HCT116 (cell line): ENCODE measurements at regions not wholly inside any gene's neighbourhood (a gene's known extent, or its start where the extent isn't known, plus 50 kb on each side); places are given as distances from the start of the nearest gene placed in this dataset.

Source experiments
- ATAC-seq: fragments of 200-7000 bp; cut with Tn5 transposase; 2 replicates; pipeline ENCODE4 v1.9.1; 2020; ENCODE audit warnings: mild to moderate bottlenecking, moderate library complexity
- BruUV-seq: library from RNA; stranded (reverse); fragments of 400-500 nt; replicated peaks from 2 replicates; lab custom pipeline; 2021; lab: Mats Ljungman, UMichigan
- CTCF ChIA-PET: fragments of 300-600 bp; sonication (Branson Sonifier 250); formaldehyde crosslinking; loops from one replicate; lab custom pipeline; 2021; ENCODE audit warnings: antibody characterized with exemption; lab: Charles Lee
- POLR2A ChIA-PET: fragments of 300-600, 350-600 bp; sonication (Branson Sonifier 250); formaldehyde crosslinking; loops from one replicate; lab custom pipeline; 2021; ENCODE audit warnings: antibody characterized with exemption; lab: Charles Lee
- RAD21 ChIA-PET, 2 experiments: fragments of 300-600 bp; sonication (Branson Sonifier 250); formaldehyde crosslinking; loops; one replicate each; lab custom pipeline; 2023; ENCODE audit warnings: low total read pairs in 2 of 2; ENCODE audit not compliant: uncharacterized antibody in 2 of 2, unreplicated experiment in 2 of 2, low non-redundant PET in 1 of 2; lab: Charles Lee
- DNase-seq: peaks from one replicate; pipeline ENCODE4 v3.0.0-alpha.2; 2010; ENCODE audit warnings: low read depth, low spot score
- H2AFZ ChIP-seq: fragments of 200-600 bp; shearing (Covaris generic), sonication (generic); 2 replicates; pipeline ENCODE4 v1.6.1; 2017; ENCODE audit warnings: low read depth, mixed run types, mixed read lengths, antibody characterized with exemption, low read length; ENCODE audit not compliant: poor library complexity, severe bottlenecking
- H3K27ac ChIP-seq: 2 replicates; pipeline ENCODE4 v1.5.1; 2012; ENCODE audit warnings: low read depth, low read length
- H3K27me3 ChIP-seq: fragments of 200-600 bp; sonication (generic); 2 replicates; pipeline ENCODE4 v1.6.1; 2016; ENCODE audit warnings: mixed run types, low read length, mixed read lengths; ENCODE audit not compliant: insufficient read depth
- H3K36me3 ChIP-seq, 2 experiments: fragments of 200-500 bp in 1 of 2; fragments of 200-600 bp in 1 of 2; sonication (Bioruptor generic) in 1 of 2; sonication (generic) in 1 of 2; 2 replicates each; pipeline versions ENCODE4 v1.5.1 to v1.6.1; 2014 to 2016; ENCODE audit warnings: low read length in 2 of 2, inconsistent platforms in 1 of 2, mixed read lengths in 1 of 2, mixed run types in 1 of 2; ENCODE audit not compliant: insufficient read depth in 2 of 2, control insufficient read depth in 1 of 2
- H3K4me1 ChIP-seq, 2 experiments: fragments of 200-600 bp in 1 of 2; sonication (generic) in 1 of 2; 2 replicates each; pipeline versions ENCODE4 v1.5.1 to v1.6.1; 2012 to 2017; ENCODE audit warnings: low read length in 2 of 2, inconsistent platforms in 1 of 2, mild to moderate bottlenecking in 1 of 2, mixed read lengths in 1 of 2, mixed run types in 1 of 2, moderate library complexity in 1 of 2; ENCODE audit not compliant: insufficient read depth in 2 of 2, control insufficient read depth in 1 of 2
- H3K4me2 ChIP-seq: fragments of 200-600 bp; sonication (generic); 2 replicates; pipeline ENCODE4 v1.6.1; 2017; ENCODE audit warnings: mixed run types, low read length, mixed read lengths
- H3K4me3 ChIP-seq, 2 experiments: fragments of 200-600 bp in 1 of 2; sonication (generic) in 1 of 2; replicated peaks in 1 of 2; 2 replicates each; pipeline ENCODE4 v1.5.1; 2011 to 2016; ENCODE audit warnings: low read length in 2 of 2, control low read depth in 1 of 2, low read depth in 1 of 2, mild to moderate bottlenecking in 1 of 2, mixed read lengths in 1 of 2, mixed run types in 1 of 2
- H3K79me2 ChIP-seq: fragments of 200-600 bp; sonication (generic); 2 replicates; pipeline ENCODE4 v1.6.1; 2017; ENCODE audit warnings: mild to moderate bottlenecking, mixed run types, low read length, moderate library complexity, mixed read lengths; ENCODE audit not compliant: insufficient read depth
- H3K9ac ChIP-seq: fragments of 200-600 bp; sonication (generic); 2 replicates; pipeline ENCODE4 v1.6.1; 2016; ENCODE audit warnings: low read length, mixed read lengths
- H3K9me2 ChIP-seq: fragments of 200-600 bp; sonication (generic), shearing (Covaris generic); 2 replicates; pipeline ENCODE4 v1.6.1; 2017; ENCODE audit warnings: mixed run types, mild to moderate bottlenecking, moderate library complexity; ENCODE audit not compliant: insufficient read depth
- H3K9me3 ChIP-seq, 2 experiments: fragments of 200-500 bp in 1 of 2; fragments of 200-600 bp in 1 of 2; sonication (Bioruptor generic) in 1 of 2; sonication (generic) in 1 of 2; 2 replicates each; pipeline ENCODE4 v1.6.1; 2014 to 2017; ENCODE audit warnings: low read length in 2 of 2, mixed read lengths in 2 of 2, inconsistent platforms in 1 of 2, low read depth in 1 of 2, mild to moderate bottlenecking in 1 of 2, mixed run types in 1 of 2, moderate library complexity in 1 of 2; ENCODE audit not compliant: control insufficient read depth in 1 of 2, insufficient read depth in 1 of 2
- H4K20me1 ChIP-seq: fragments of 200-600 bp; sonication (generic), shearing (Covaris generic); 2 replicates; pipeline ENCODE4 v1.6.1; 2017; ENCODE audit warnings: mixed run types, mild to moderate bottlenecking, moderate library complexity; ENCODE audit not compliant: insufficient read depth
- CBX3 ChIP-seq: IDR thresholded peaks from 2 replicates; pipeline ENCODE4 v1.6.1; 2012; ENCODE audit warnings: low read depth
- CEBPB ChIP-seq: IDR thresholded peaks from 2 replicates; pipeline ENCODE4 v1.6.1; 2012; ENCODE audit warnings: low read depth
- EGR1 ChIP-seq: IDR thresholded peaks from 2 replicates; pipeline ENCODE4 v1.6.1; 2012; ENCODE audit warnings: low read depth
- ELF1 ChIP-seq: IDR thresholded peaks from 2 replicates; pipeline ENCODE4 v1.6.1; 2012; ENCODE audit warnings: low read depth, borderline replicate concordance
- EZH2 ChIP-seq: fragments of 200-600 bp; sonication (generic); IDR thresholded peaks from 2 replicates; pipeline ENCODE4 v1.6.1; 2017; ENCODE audit warnings: antibody characterized with exemption, mixed run types
- EZH2phosphoT487 ChIP-seq: fragments of 200-600 bp; IDR thresholded peaks from 2 replicates; pipeline ENCODE4 v1.6.1; 2018; ENCODE audit warnings: antibody characterized with exemption, borderline replicate concordance
- FOSL1 ChIP-seq: IDR thresholded peaks from 2 replicates; pipeline ENCODE4 v1.6.1; 2012; ENCODE audit warnings: low read depth
- JUND ChIP-seq: IDR thresholded peaks from 2 replicates; pipeline ENCODE4 v1.6.1; 2012
- MAX ChIP-seq: IDR thresholded peaks from 2 replicates; pipeline ENCODE4 v1.6.1; 2012
- POLR2A ChIP-seq: IDR thresholded peaks from 2 replicates; pipeline ENCODE4 v1.7.0; 2011; ENCODE audit warnings: borderline replicate concordance; ENCODE audit not compliant: insufficient read depth, insufficient read length; ENCODE audit errors: extremely low read depth
- RAD21 ChIP-seq: IDR thresholded peaks from 2 replicates; pipeline ENCODE4 v1.6.1; 2012; ENCODE audit warnings: low read depth, mild to moderate bottlenecking
- SP1 ChIP-seq: IDR thresholded peaks from 2 replicates; pipeline ENCODE4 v1.6.1; 2012; ENCODE audit warnings: low read depth
- SRF ChIP-seq: IDR thresholded peaks from 2 replicates; pipeline ENCODE4 v1.6.1; 2012; ENCODE audit warnings: low read depth
- TCF7L2 ChIP-seq: IDR thresholded peaks from 2 replicates; pipeline ENCODE4 v1.7.0; 2011; ENCODE audit warnings: borderline replicate concordance, inconsistent platforms; ENCODE audit not compliant: insufficient read depth, insufficient read length; ENCODE audit errors: extremely low read depth
- ZFX ChIP-seq: fragments of 450-650 bp; IDR thresholded peaks from 2 replicates; pipeline ENCODE4 v1.6.1; 2017
- ZNF274 ChIP-seq: fragments of 200-500 bp; sonication (Bioruptor generic); IDR thresholded peaks from 2 replicates; pipeline ENCODE4 v1.6.1; 2014; ENCODE audit warnings: mild to moderate bottlenecking, low read depth, low read length, inconsistent platforms
- intact Hi-C: fragments of 100-400 bp; cut with micrococcal nuclease; formaldehyde crosslinking; loops from 2 replicates; pipeline ENCODE4 v1.10.0; 2022
- TF ChIP-seq, protein P1 (sequence below): IDR thresholded peaks from 2 replicates; pipeline ENCODE4 v1.6.1; 2012; ENCODE audit warnings: low read depth
- TF ChIP-seq, protein P2 (sequence below), 3 experiments: fragments of 200-600 bp in 1 of 3; sonication (generic) in 1 of 3; IDR thresholded peaks in 2 of 3; conservative IDR thresholded peaks in 1 of 3; 2 replicates each; pipeline ENCODE4 v1.5.1; 2012 to 2017; ENCODE audit warnings: low read depth in 2 of 3, low read length in 2 of 3, antibody characterized with exemption in 1 of 3, borderline replicate concordance in 1 of 3, control low read depth in 1 of 3, mild to moderate bottlenecking in 1 of 3, mixed read lengths in 1 of 3, mixed run types in 1 of 3, moderate library complexity in 1 of 3; ENCODE audit not compliant: insufficient read depth in 1 of 3
- TF ChIP-seq, protein P3 (sequence below): IDR thresholded peaks from 2 replicates; pipeline ENCODE4 v1.6.1; 2011; ENCODE audit warnings: mild to moderate bottlenecking, low read length, moderate library complexity; ENCODE audit not compliant: insufficient replicate concordance; ENCODE audit errors: extremely low read depth

DNA sequence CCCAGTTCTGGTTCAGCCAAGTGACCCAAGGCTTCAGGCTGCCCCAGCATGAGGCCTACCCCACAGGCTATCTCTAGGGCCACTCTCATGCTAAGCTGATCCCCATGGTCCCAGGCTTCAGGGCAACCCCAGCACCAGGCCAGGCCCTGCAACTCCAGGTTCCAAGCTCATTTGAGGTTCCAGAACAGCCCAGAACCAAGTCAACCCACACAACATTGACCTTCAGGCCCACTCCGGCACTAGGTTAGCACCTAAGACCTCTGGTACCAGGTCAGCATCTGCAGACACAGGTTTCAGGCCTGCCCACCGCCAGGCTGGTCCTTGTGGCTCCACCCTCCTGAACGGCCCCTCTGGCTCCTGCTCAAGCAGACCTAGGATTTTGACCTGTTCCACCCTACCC is 421.2 kb downstream of the CDH11 start:
- Histone ChIP-seq H3K9me3 (peaks cover 5 to 24% of the 10 kb centered on the region in 2 experiments; a peak in 2 of 4 replicates), H4K20me1 (no peaks in the 10 kb centered on the region), H3K9me2 (no peaks in the 10 kb centered on the region), H3K79me2 (no peaks in the 10 kb centered on the region), H2AFZ (no peak overlapping the region), H3K27ac (no peak overlapping the region), H3K9ac (no peak overlapping the region), H3K36me3 (no peaks in the 10 kb centered on the region), H3K4me2 (no peak overlapping the region), H3K4me3 (no peak overlapping the region), H3K27me3 (no peaks in the 10 kb centered on the region), H3K4me1 (no peaks in the 10 kb centered on the region)
- ATAC-seq (no peak), DNase-seq (no peak)
- BruUV-seq = no TSS peak
- ChIA-PET RAD21 (no interaction called here), POLR2A (no interaction called here), CTCF (no interaction called here)
- intact Hi-C loops = no loop called here
- TF ChIP-seq CEBPB (no peak), TCF7L2 (no peak), EZH2phosphoT487 (no peak), EZH2 (no peak), RAD21 (no peak), MAX (no peak), ZFX (no peak), POLR2A (no peak), SRF (no peak), ZNF274 (no peak), FOSL1 (no peak), ELF1 (no peak), EGR1 (no peak), SP1 (no peak), CBX3 (no peak), JUND (no peak)
- TF ChIP-seq, protein P1, sequence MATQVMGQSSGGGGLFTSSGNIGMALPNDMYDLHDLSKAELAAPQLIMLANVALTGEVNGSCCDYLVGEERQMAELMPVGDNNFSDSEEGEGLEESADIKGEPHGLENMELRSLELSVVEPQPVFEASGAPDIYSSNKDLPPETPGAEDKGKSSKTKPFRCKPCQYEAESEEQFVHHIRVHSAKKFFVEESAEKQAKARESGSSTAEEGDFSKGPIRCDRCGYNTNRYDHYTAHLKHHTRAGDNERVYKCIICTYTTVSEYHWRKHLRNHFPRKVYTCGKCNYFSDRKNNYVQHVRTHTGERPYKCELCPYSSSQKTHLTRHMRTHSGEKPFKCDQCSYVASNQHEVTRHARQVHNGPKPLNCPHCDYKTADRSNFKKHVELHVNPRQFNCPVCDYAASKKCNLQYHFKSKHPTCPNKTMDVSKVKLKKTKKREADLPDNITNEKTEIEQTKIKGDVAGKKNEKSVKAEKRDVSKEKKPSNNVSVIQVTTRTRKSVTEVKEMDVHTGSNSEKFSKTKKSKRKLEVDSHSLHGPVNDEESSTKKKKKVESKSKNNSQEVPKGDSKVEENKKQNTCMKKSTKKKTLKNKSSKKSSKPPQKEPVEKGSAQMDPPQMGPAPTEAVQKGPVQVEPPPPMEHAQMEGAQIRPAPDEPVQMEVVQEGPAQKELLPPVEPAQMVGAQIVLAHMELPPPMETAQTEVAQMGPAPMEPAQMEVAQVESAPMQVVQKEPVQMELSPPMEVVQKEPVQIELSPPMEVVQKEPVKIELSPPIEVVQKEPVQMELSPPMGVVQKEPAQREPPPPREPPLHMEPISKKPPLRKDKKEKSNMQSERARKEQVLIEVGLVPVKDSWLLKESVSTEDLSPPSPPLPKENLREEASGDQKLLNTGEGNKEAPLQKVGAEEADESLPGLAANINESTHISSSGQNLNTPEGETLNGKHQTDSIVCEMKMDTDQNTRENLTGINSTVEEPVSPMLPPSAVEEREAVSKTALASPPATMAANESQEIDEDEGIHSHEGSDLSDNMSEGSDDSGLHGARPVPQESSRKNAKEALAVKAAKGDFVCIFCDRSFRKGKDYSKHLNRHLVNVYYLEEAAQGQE = no peak
- TF ChIP-seq, protein P2, sequence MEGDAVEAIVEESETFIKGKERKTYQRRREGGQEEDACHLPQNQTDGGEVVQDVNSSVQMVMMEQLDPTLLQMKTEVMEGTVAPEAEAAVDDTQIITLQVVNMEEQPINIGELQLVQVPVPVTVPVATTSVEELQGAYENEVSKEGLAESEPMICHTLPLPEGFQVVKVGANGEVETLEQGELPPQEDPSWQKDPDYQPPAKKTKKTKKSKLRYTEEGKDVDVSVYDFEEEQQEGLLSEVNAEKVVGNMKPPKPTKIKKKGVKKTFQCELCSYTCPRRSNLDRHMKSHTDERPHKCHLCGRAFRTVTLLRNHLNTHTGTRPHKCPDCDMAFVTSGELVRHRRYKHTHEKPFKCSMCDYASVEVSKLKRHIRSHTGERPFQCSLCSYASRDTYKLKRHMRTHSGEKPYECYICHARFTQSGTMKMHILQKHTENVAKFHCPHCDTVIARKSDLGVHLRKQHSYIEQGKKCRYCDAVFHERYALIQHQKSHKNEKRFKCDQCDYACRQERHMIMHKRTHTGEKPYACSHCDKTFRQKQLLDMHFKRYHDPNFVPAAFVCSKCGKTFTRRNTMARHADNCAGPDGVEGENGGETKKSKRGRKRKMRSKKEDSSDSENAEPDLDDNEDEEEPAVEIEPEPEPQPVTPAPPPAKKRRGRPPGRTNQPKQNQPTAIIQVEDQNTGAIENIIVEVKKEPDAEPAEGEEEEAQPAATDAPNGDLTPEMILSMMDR (IDR thresholded peaks at IDR 0.05 in 2 of 3, conservative IDR thresholded peaks at IDR 0.05 in 1 of 3; ENCODE audit: borderline replicate concordance in 1 of 3, insufficient read depth in 1 of 3, low read depth in 2 of 3, low read length in 2 of 3) = no peak
- TF ChIP-seq, protein P3, sequence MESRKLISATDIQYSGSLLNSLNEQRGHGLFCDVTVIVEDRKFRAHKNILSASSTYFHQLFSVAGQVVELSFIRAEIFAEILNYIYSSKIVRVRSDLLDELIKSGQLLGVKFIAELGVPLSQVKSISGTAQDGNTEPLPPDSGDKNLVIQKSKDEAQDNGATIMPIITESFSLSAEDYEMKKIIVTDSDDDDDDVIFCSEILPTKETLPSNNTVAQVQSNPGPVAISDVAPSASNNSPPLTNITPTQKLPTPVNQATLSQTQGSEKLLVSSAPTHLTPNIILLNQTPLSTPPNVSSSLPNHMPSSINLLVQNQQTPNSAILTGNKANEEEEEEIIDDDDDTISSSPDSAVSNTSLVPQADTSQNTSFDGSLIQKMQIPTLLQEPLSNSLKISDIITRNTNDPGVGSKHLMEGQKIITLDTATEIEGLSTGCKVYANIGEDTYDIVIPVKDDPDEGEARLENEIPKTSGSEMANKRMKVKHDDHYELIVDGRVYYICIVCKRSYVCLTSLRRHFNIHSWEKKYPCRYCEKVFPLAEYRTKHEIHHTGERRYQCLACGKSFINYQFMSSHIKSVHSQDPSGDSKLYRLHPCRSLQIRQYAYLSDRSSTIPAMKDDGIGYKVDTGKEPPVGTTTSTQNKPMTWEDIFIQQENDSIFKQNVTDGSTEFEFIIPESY = no peak
